GDM1 (cell line): ENCODE measurements at regions not wholly inside any gene's neighbourhood (a gene's known extent, or its start where the extent isn't known, plus 50 kb on each side); places are given as distances from the start of the nearest gene placed in this dataset.
"Not testable (repeated sequence)": the region's sequence is repeated elsewhere in the genome, so short reads cannot be mapped to it uniquely, and the experiment has no call there.

ENCODE experiments used
- DNase-seq: peaks from one replicate; lab custom pipeline; 2025; lab: John Stamatoyannopoulos, UW

DNA sequence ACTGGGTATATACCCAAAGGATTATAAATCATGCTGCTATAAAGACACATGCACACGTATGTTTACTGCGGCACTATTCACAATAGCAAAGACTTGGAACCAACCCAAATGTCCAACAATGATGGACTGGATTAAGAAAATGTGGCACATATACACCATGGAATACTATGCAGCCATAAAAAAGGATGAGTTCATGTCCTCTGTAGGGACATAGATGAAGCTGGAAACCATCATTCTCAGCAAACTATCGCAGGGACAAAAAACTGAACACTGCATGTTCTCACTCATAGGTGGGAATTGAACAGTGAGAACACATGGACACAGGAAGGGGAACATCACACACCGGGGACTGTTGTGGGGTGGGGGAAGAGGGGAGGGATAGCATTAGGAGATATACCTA lies 1211.0 kb downstream of the FSCB start:
- not testable (repeated sequence) for DNase-seq

GRCh38 chr14:43285575-43285974 lies 1221.5 kb downstream of the FSCB start:
- no peak for DNase-seq

DNA sequence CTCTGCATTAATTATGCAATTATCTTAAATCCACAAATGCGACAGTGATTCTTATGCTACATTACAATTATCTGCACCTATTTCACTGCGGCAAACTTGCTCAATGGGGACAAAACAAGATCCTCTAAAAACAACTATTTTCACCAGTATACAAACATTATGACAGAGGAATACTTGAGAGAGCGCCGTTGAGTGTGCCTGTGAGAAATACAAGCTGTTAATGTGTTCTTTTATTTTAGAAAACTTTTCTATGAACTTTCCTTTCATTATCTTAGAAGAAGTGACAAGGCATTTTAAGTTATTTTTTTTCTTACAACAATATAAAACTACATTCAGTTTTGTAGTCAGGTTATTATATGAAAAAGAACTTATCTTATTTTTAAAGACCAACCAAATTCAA lies 1247.0 kb downstream of the FSCB start:
- DNase-seq, result no peak

DNA sequence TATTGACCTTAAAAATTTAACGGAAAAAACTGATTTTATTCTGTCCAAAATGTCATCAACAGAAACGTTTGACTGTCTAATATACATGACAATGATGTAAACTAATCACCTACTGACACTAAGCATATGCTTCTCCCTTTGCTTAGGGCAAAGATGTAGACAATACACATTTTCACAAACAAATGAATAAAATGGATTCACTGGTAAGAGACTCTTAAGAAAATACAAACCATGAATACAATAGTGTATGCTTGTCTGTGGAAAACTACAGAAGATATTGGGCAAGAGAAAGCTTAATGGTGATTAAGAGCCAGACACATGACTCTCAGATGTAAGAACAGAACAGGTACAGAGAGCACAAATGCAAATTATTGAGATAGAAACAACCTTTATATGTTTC lies 1248.7 kb downstream of the FSCB start:
- DNase-seq, result no peak

DNA sequence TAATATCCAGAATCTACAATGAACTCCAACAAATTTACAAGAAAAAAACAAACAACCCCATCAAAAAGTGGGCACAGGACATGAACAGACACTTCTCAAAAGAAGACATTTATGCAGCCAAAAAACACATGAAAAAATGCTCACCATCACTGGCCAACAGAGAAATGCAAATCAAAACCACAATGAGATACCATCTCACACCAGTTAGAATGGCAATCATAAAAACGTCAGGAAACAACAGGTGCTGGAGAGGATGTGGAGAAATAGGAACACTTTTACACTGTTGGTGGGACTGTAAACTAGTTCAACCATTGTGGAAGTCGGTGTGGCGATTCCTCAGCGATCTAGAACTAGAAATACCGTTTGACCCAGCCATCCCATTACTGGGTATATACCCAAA lies 1250.1 kb downstream of the FSCB start:
- DNase-seq, result not testable (repeated sequence)

GRCh38 chr14:43252866-43253265 lies 1254.2 kb downstream of the FSCB start:
- no peak for DNase-seq

DNA sequence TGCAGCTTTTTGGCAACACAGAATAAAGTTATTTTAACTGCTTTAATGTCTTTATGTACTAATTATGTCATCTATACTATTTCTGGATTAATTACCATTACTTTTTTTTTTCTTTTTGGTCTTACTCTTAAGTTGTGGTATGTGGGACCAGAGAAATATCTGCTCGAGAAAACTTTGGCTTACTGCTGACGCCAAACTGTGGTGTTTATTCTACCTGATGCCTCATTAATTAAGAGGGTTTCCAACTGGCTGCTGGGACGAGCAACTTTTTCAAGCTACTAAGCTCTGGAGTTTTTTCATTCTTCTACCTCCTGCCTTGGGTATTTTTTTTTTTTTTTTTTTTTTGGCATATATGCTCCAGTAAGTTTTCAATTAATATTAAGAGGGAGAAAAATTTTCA lies 1257.5 kb downstream of the FSCB start:
- no peak for DNase-seq

DNA sequence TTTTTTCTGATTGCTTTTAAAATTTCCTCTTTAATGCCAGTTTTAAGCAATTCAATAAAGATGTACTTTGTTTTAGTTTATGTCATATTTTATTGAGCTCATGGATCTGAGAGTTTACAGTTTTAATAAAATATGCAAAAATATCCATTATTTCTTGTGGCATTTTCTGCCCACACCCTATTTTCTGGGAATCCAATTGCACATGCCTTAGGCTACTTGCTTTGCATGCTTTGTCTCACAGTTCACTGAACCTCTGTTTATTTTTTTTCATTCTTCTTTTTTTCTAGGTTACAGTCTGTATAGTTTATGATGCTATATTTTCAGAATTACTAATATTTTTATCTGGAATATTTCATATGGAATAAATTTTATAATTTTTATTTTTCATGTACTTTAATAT lies 1258.0 kb downstream of the FSCB start:
- DNase-seq, result no peak

DNA sequence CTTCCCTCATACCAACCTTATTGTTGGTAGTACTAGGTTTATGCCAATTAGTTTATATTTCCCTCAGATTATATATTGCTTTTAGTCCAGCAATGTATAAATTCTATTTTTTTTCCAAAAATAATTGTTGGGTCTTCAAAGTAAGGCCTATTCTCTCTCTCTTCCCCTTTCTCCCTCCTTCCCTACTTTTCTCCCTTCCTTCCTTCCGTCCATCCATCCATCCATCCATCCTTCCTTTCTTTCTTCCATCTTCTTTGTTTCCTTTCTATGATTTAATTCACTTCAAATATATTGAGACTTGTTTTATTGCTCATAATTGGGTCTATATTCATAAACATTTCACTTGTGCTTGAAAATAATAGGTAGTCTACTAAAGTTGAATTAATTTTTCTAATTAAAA lies 1259.2 kb downstream of the FSCB start:
- no peak for DNase-seq

- DNase-seq, result no peak
Measured at GRCh38 chr14:43244142-43244625, 1262.9 kb downstream of the FSCB start.

DNA sequence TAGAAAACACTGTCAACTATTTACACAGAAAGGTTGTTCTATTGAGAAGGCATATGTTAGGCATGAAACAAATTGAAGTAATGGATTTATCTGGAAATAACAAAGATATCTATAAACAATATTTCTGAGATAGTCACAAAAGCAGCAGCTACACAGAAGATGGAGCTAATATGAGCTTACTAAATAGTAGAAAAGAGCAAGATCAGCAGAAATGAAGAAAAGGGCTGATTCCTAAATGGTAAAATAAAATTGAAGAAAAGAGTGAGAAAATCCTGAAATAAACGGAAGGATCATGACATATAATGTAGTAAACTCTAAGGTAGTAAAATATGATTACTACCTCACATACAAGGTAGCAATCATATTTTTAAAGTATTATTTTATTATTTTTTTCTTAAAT lies 1263.9 kb downstream of the FSCB start:
- DNase-seq, result no peak

DNA sequence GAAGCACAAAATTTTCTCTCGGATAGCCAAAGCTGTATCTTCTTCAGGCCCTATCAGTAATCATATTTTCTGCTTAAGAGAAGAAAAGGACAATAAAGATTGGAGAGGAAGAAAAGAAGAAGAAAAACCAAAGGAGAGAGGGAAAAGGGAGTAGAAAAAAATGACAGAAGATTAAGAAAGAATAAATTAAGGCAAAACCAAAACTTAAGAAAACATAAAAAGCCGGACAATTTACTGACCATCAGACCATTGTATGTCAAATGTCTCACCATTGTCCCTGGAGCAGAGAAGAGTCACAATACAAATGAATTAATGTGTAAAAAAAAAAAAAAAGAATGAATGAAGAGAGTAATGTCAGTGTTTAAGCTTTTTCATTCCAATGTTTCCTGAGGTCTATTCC lies 1274.8 kb downstream of the FSCB start:
- DNase-seq, result no peak

GRCh38 chr14:43215524-43215923 lies 1291.6 kb downstream of the FSCB start:
- DNase-seq, result no peak

- DNase-seq, result no peak
Measured at GRCh38 chr14:43207189-43207588, 1299.9 kb downstream of the FSCB start.

DNA sequence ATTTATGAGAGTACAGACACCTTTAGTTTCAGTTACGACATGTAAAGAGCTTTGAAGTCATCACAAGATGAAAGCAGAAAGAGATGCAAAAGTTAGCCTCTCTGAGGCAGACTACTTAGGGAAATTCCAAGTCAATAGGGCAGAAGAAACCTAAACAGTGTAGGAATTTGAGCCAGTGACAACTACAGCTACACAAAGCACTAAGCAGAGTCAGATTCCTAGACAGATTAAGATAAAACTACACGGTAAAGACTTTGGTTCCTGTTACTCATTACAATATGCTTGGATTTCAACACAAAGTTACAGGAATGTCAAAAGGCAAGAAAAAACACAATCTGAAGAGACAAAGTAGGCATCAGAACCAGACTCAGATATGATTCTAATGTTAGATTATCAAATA lies 1302.3 kb downstream of the FSCB start:
- DNase-seq, result no peak

DNA sequence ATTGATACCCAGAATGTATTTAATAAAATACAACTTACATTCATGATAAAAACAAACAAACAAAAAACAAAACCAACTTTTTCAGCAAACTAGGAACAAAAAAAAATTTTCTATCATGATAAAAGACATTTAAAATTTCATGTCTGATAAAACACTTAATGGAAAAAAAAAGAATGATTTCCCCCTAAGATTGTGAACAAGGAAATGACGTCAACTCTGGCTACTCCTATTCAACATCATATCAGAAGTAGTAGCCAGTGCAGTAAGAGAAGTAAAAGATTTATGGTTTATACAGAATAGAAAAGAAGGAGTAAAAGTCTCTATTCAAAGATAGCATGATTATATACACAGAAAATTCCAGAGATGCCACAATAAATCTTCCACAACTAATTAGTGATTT lies 1306.6 kb downstream of the FSCB start:
- no peak for DNase-seq

- DNase-seq, result no peak
Measured at GRCh38 chr14:43198465-43198864, 1308.6 kb downstream of the FSCB start.

- DNase-seq, result no peak
Measured at GRCh38 chr14:43184540-43184939, 1322.5 kb downstream of the FSCB start.

DNA sequence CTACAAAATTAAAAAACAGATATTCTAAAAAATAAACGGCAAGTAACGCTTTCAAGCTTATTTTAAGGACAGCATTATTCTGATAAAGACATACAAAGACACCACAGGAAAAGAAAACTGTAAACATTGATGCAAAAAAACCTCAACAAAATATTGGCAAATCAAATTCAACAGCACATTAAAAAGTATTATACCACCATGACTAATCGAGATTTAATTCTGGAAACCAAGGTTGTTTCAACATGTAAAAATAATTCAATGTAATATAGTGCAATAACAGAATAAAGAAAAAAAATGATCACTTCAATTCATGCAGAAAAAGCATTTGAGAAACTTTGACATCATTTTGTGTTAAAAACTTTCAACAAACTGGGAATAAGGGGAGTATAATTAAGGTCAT lies 1323.2 kb downstream of the FSCB start:
- DNase-seq, result no peak

DNA sequence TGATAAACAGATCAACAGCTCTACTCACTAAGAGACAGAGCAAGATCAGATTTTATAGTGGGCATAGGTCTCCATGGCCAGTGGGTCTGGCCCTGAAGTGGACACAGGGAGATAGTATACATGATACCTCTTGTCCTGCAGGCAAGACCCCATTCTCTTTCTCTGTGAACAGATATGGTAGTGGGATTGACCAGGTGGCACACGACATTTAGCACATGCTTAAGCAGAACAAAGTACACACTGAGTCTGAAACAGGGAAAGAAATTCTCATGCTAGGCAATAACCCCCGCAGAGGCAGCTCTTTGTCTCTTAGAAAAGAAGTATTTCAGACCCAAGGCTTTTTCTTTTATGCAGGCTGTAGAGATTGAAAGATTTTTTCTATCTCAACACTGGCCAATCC lies 1331.2 kb downstream of the FSCB start:
- no peak for DNase-seq

GRCh38 chr14:43172899-43173548 lies 1334.1 kb downstream of the FSCB start:
- DNase-seq, result no peak

- no peak for DNase-seq
Measured at GRCh38 chr14:43169722-43170121, 1337.4 kb downstream of the FSCB start.

DNA sequence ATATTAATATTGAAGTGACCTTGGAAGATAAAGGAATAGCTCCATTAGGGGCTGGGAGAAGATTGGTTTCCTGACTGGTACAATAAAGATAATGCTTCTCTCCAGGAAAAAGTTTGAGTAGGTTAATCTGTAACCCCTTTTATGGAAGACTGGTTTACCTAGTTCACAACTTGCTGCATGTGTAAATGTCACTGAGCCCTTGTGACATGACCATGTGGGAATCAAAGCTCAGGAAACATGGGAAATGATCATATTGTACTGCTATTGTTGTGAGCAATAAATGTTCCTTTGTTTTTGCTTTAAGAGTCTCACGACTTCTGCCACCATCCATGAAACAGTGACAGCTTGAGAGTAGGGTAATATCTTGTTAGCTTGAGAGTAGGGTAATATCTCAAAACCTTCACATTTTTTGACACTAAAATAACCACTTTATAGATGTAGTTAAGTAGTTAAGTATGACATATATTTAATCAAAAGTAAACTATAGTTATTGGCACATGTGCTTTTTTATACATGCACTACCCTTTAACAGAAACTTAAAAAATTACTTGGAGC lies 1338.6 kb downstream of the FSCB start:
- no peak for DNase-seq

- no peak for DNase-seq
Measured at GRCh38 chr14:43166163-43166562, 1340.9 kb downstream of the FSCB start.
